ENCODE measurements at regions not wholly inside any gene's neighbourhood (a gene's known extent, or its start where the extent isn't known, plus 50 kb on each side); places are given as distances from the start of the nearest gene placed in this dataset.

GRCh38 chr2:204415406-204416181 is 129.7 kb upstream of the PARD3B start:
- no peak for TF ChIP-seq CTCF (IDR thresholded peaks at IDR 0.05; ENCODE audit: insufficient read depth, low read length, poor library complexity, severe bottlenecking)
- no peak overlapping the region for H3K4me3 ChIP-seq (ENCODE audit: low read depth, low read length)
- H3K36me3 ChIP-seq (ENCODE audit: control insufficient read depth, insufficient read depth, low read length), result no peaks in the 10 kb centered on the region
- DNase-seq (ENCODE audit: low read depth), result no peak
- no peaks in the 10 kb centered on the region for H3K27me3 ChIP-seq (ENCODE audit: control insufficient read depth, insufficient read depth, low read length)

GRCh38 chr2:204416236-204416635 is 129.0 kb upstream of the PARD3B start:
- TF ChIP-seq CTCF (IDR thresholded peaks at IDR 0.05; ENCODE audit: insufficient read depth, low read length, poor library complexity, severe bottlenecking), result no peak

GRCh38 chr2:204425821-204426220 is 119.5 kb upstream of the PARD3B start:
- Histone ChIP-seq H3K4me3 (ENCODE audit: low read depth, low read length) (no peak overlapping the region), H3K27me3 (ENCODE audit: control insufficient read depth, insufficient read depth, low read length) (no peaks in the 10 kb centered on the region), H3K36me3 (ENCODE audit: control insufficient read depth, insufficient read depth, low read length) (no peaks in the 10 kb centered on the region)
- no peak for DNase-seq (ENCODE audit: low read depth)
- TF ChIP-seq CTCF (IDR thresholded peaks at IDR 0.05; ENCODE audit: insufficient read depth, low read length, poor library complexity, severe bottlenecking), result no peak

More at GRCh38 chr2:204416236-204416635, 129.0 kb upstream of the PARD3B start:
- Histone ChIP-seq H3K36me3 (ENCODE audit: control insufficient read depth, insufficient read depth, low read length) (no peaks in the 10 kb centered on the region), H3K27me3 (ENCODE audit: control insufficient read depth, insufficient read depth, low read length) (no peaks in the 10 kb centered on the region), H3K4me3 (ENCODE audit: low read depth, low read length) (no peak overlapping the region)
- no peak for DNase-seq (ENCODE audit: low read depth)

GRCh38 chr2:204428675-204429074 is 116.6 kb upstream of the PARD3B start:
- TF ChIP-seq CTCF (IDR thresholded peaks at IDR 0.05; ENCODE audit: insufficient read depth, low read length, poor library complexity, severe bottlenecking), result no peak
- DNase-seq (ENCODE audit: low read depth), result no peak
- no peak overlapping the region for H3K4me3 ChIP-seq (ENCODE audit: low read depth, low read length)
- H3K27me3 ChIP-seq (ENCODE audit: control insufficient read depth, insufficient read depth, low read length), result no peaks in the 10 kb centered on the region
- no peaks in the 10 kb centered on the region for H3K36me3 ChIP-seq (ENCODE audit: control insufficient read depth, insufficient read depth, low read length)

GRCh38 chr2:204431529-204431928 is 113.7 kb upstream of the PARD3B start:
- no peak overlapping the region for H3K4me3 ChIP-seq (ENCODE audit: low read depth, low read length)
- H3K36me3 ChIP-seq (ENCODE audit: control insufficient read depth, insufficient read depth, low read length), result no peaks in the 10 kb centered on the region
- no peak for TF ChIP-seq CTCF (IDR thresholded peaks at IDR 0.05; ENCODE audit: insufficient read depth, low read length, poor library complexity, severe bottlenecking)
- DNase-seq (ENCODE audit: low read depth), result no peak
- H3K27me3 ChIP-seq (ENCODE audit: control insufficient read depth, insufficient read depth, low read length), result no peaks in the 10 kb centered on the region

- DNase-seq (ENCODE audit: low read depth), result no peak
- H3K27me3 ChIP-seq (ENCODE audit: control insufficient read depth, insufficient read depth, low read length), result no peaks in the 10 kb centered on the region
- no peak overlapping the region for H3K4me3 ChIP-seq (ENCODE audit: low read depth, low read length)
- no peak for TF ChIP-seq CTCF (IDR thresholded peaks at IDR 0.05; ENCODE audit: insufficient read depth, low read length, poor library complexity, severe bottlenecking)
- no peaks in the 10 kb centered on the region for H3K36me3 ChIP-seq (ENCODE audit: control insufficient read depth, insufficient read depth, low read length)
These were observed 113.1 kb upstream of the PARD3B start for GRCh38 chr2:204432196-204432595.
